ENCODE measurements at regions not wholly inside any gene's neighbourhood (a gene's known extent, or its start where the extent isn't known, plus 50 kb on each side); places are given as distances from the start of the nearest gene placed in this dataset.
A peak's percentile ranks its signal among the peaks of the same experiment; 100 is the strongest.
"Not testable (repeated sequence)": the region's sequence is repeated elsewhere in the genome, so short reads cannot be mapped to it uniquely, and the experiment has no call there.

- CTCF ChIA-PET: no interaction called here
- TF ChIP-seq CTCF (IDR thresholded peaks at IDR 0.05; ENCODE audit: insufficient read depth, low read length, missing control alignments): no peak
- POLR2A ChIA-PET: no interaction called here
- H3K4me3 ChIP-seq (ENCODE audit: low read depth, low read length): no peak overlapping the region
- no peak for DNase-seq (ENCODE audit: low read depth, low spot score)
Observed at GRCh38 chr5:110294281-110294680, 432.2 kb downstream of the TMEM232 start.

GRCh38 chr5:110297152-110297670 is 429.3 kb downstream of the TMEM232 start:
- POLR2A ChIA-PET: no interaction called here
- TF ChIP-seq CTCF (IDR thresholded peaks at IDR 0.05; ENCODE audit: insufficient read depth, low read length, missing control alignments): no peak
- H3K4me3 ChIP-seq (ENCODE audit: low read depth, low read length): no peak overlapping the region
- CTCF ChIA-PET: no interaction called here
- DNase-seq (ENCODE audit: low read depth, low spot score): no peak

- no peak overlapping the region for H3K4me3 ChIP-seq (ENCODE audit: low read depth, low read length)
- DNase-seq (ENCODE audit: low read depth, low spot score): no peak
- ChIA-PET CTCF (no interaction called here), POLR2A (no interaction called here)
- TF ChIP-seq CTCF (IDR thresholded peaks at IDR 0.05; ENCODE audit: insufficient read depth, low read length, missing control alignments): no peak
Observed at GRCh38 chr5:110304176-110304575, 422.3 kb downstream of the TMEM232 start.

- TF ChIP-seq CTCF (IDR thresholded peaks at IDR 0.05; ENCODE audit: insufficient read depth, low read length, missing control alignments): no peak
- ChIA-PET POLR2A (no interaction called here), CTCF (no interaction called here)
- no peak overlapping the region for H3K4me3 ChIP-seq (ENCODE audit: low read depth, low read length)
- no peak for DNase-seq (ENCODE audit: low read depth, low spot score)
Observed at GRCh38 chr5:110306650-110307049, 419.8 kb downstream of the TMEM232 start.

- ChIA-PET POLR2A (no interaction called here), CTCF (no interaction called here)
- H3K4me3 ChIP-seq (ENCODE audit: low read depth, low read length): no peak overlapping the region
- DNase-seq (ENCODE audit: low read depth, low spot score): no peak
- no peak for TF ChIP-seq CTCF (IDR thresholded peaks at IDR 0.05; ENCODE audit: insufficient read depth, low read length, missing control alignments)
Observed at GRCh38 chr5:110309222-110309621, 417.2 kb downstream of the TMEM232 start.

GRCh38 chr5:110316566-110316965 is 409.9 kb downstream of the TMEM232 start:
- CTCF ChIA-PET; DNase-seq (ENCODE audit: low read depth, low spot score): not testable (repeated sequence)

GRCh38 chr5:110321117-110321516 is 405.4 kb downstream of the TMEM232 start:
- ChIA-PET CTCF (no interaction called here), POLR2A (no interaction called here)
- DNase-seq (ENCODE audit: low read depth, low spot score): peak; percentile 12
- TF ChIP-seq CTCF (IDR thresholded peaks at IDR 0.05; ENCODE audit: insufficient read depth, low read length, missing control alignments): no peak
- H3K4me3 ChIP-seq (ENCODE audit: low read depth, low read length): no peak overlapping the region

More at GRCh38 chr5:110316566-110316965, 409.9 kb downstream of the TMEM232 start:
- H3K4me3 ChIP-seq (ENCODE audit: low read depth, low read length); POLR2A ChIA-PET: not testable (repeated sequence)

All from AG04449 (cell line).